A549 (cell line): ENCODE measurements at regions not wholly inside any gene's neighbourhood (a gene's known extent, or its start where the extent isn't known, plus 50 kb on each side); places are given as distances from the start of the nearest gene placed in this dataset.

ENCODE experiments used
- ATAC-seq, 2 experiments: fragments of 200-7000 bp in 1 of 2; fragments of >200 bp in 1 of 2; cut with Nextera tagmentation in 1 of 2; cut with Tn5 transposase in 1 of 2; 3 replicates each; pipeline versions ENCODE4 v1.8.0 to v1.9.1; 2018 to 2020; ENCODE audit warnings: mild to moderate bottlenecking in 1 of 2, moderate library complexity in 1 of 2
- CTCF ChIA-PET: fragments of 300-600 bp; sonication (Branson Sonifier 250); formaldehyde crosslinking; extraction: SDS; loops from one replicate; lab custom pipeline; 2021; ENCODE audit warnings: antibody characterized with exemption, inconsistent platforms; lab: Yijun Ruan, JAX
- POLR2A ChIA-PET: fragments of 350-600 bp; formaldehyde crosslinking; extraction: SDS; loops from one replicate; lab custom pipeline; 2021; ENCODE audit warnings: antibody characterized with exemption, inconsistent platforms; lab: Yijun Ruan, JAX
- DNase-seq, 2 experiments: peaks; one replicate each; pipeline versions ENCODE4 v3.0.0 to v3.0.0-alpha.2; 2011 to 2016; ENCODE audit warnings: low read depth in 1 of 2, low spot score in 1 of 2
- FAIRE-seq: peaks from 2 replicates; lab custom pipeline; 2011; peaks lifted over from hg19 to GRCh38; lab: Jason Lieb, UNC
- H3K27ac ChIP-seq, 2 experiments: fragments of >200 bp; sonication (Bioruptor Twin); formaldehyde crosslinking; 3 replicates each; pipeline ENCODE4 v1.5.1; 2016 to 2017
- H3K4me1 ChIP-seq: fragments of >200 bp; sonication (Bioruptor Twin); formaldehyde crosslinking; 3 replicates; pipeline ENCODE4 v1.6.1; 2016
- H3K4me2 ChIP-seq: fragments of >200 bp; sonication (Bioruptor Twin); formaldehyde crosslinking; 3 replicates; pipeline ENCODE4 v1.6.1; 2016
- H3K4me3 ChIP-seq: fragments of >200 bp; sonication (Bioruptor Twin); formaldehyde crosslinking; 3 replicates; pipeline ENCODE4 v1.5.1; 2016
- H3K9me3 ChIP-seq: fragments of >200 bp; sonication (Bioruptor Twin); formaldehyde crosslinking; 3 replicates; pipeline ENCODE4 v1.6.1; 2016
- CBX8 ChIP-seq: fragments of 200-600 bp; sonication (generic); IDR thresholded peaks from 2 replicates; pipeline ENCODE4 v1.6.1; 2016
- CEBPB ChIP-seq, 2 experiments: fragments of >200 bp in 1 of 2; sonication (Bioruptor Twin) in 1 of 2; formaldehyde crosslinking in 1 of 2; IDR thresholded peaks; 2 replicates each; pipeline ENCODE4 v1.6.1; 2012 to 2016
- CHD4 ChIP-seq: fragments of 200-600 bp; sonication (generic); IDR thresholded peaks from 2 replicates; pipeline ENCODE4 v1.6.1; 2016; ENCODE audit warnings: antibody characterized with exemption, mild to moderate bottlenecking, borderline replicate concordance
- EHF ChIP-seq: fragments of 250-450 bp; sonication (Bioruptor Pico); IDR thresholded peaks from 2 replicates; pipeline ENCODE4 v1.5.0; 2020; ENCODE audit warnings: mild to moderate bottlenecking
- EHMT2 ChIP-seq: fragments of 200-600 bp; sonication (generic); IDR thresholded peaks from 2 replicates; pipeline ENCODE4 v1.6.1; 2016; ENCODE audit warnings: antibody characterized with exemption, low read depth, mild to moderate bottlenecking, moderate library complexity
- ESRRA ChIP-seq: fragments of 150-350 bp; IDR thresholded peaks from 2 replicates; pipeline ENCODE4 v1.6.1; 2014; ENCODE audit warnings: mild to moderate bottlenecking, low read length, borderline replicate concordance
- GATA3 ChIP-seq: IDR thresholded peaks from 2 replicates; pipeline ENCODE4 v1.6.1; 2012; ENCODE audit warnings: borderline replicate concordance
- HEYL ChIP-seq: fragments of 250-450 bp; sonication (Bioruptor Pico); IDR thresholded peaks from 2 replicates; pipeline ENCODE4 v1.8.0; 2021; ENCODE audit warnings: mild to moderate bottlenecking, moderate library complexity
- HOXB5 ChIP-seq: fragments of 250-450 bp; sonication (Bioruptor Pico); IDR thresholded peaks from 2 replicates; pipeline ENCODE4 v1.5.0; 2020; ENCODE audit warnings: mild to moderate bottlenecking, moderate library complexity
- JUN ChIP-seq, 2 experiments: fragments of >200 bp; sonication (Bioruptor Twin); formaldehyde crosslinking; IDR thresholded peaks; 2 replicates in 1 of 2; 3 replicates in 1 of 2; pipeline ENCODE4 v1.6.1; 2016 to 2017
- JUNB ChIP-seq: fragments of >200 bp; sonication (Bioruptor Twin); formaldehyde crosslinking; IDR thresholded peaks from 2 replicates; pipeline ENCODE4 v1.6.1; 2016
- KDM1A ChIP-seq: fragments of 200-600 bp; sonication (generic); IDR thresholded peaks from 2 replicates; pipeline ENCODE4 v1.6.1; 2016; ENCODE audit warnings: low read depth, mild to moderate bottlenecking
- MAFK ChIP-seq: fragments of 450-650 bp; IDR thresholded peaks from 2 replicates; pipeline ENCODE4 v1.6.1; 2014; ENCODE audit not compliant: partially characterized antibody
- MAZ ChIP-seq: fragments of 150-350 bp; IDR thresholded peaks from 2 replicates; pipeline ENCODE4 v1.6.1; 2014; ENCODE audit warnings: antibody characterized with exemption, low read depth, low read length, borderline replicate concordance
- NPAS2 ChIP-seq: fragments of 250-450 bp; sonication (Bioruptor Pico); IDR thresholded peaks from 2 replicates; pipeline ENCODE4 v1.8.0; 2022; ENCODE audit warnings: mild to moderate bottlenecking, moderate library complexity, borderline replicate concordance
- NR3C1 ChIP-seq: fragments of >200 bp; sonication (Bioruptor Twin); formaldehyde crosslinking; IDR thresholded peaks from 3 replicates; pipeline ENCODE4 v1.6.1; 2017
- PHF8 ChIP-seq: fragments of 200-600 bp; sonication (generic); IDR thresholded peaks from 2 replicates; pipeline ENCODE4 v1.6.1; 2016; ENCODE audit warnings: low read depth, mild to moderate bottlenecking, antibody characterized with exemption, moderate library complexity, borderline replicate concordance
- POLR2AphosphoS2 ChIP-seq: conservative IDR thresholded peaks from 2 replicates; pipeline ENCODE4 v1.6.1; 2012; ENCODE audit warnings: low read length, improper control_type of control experiment, inconsistent platforms
- RAD21 ChIP-seq, 2 experiments: fragments of >200 bp in 1 of 2; sonication (Bioruptor Twin) in 1 of 2; formaldehyde crosslinking in 1 of 2; IDR thresholded peaks in 1 of 2; conservative IDR thresholded peaks in 1 of 2; 2 replicates in 1 of 2; 3 replicates in 1 of 2; pipeline ENCODE4 v1.6.1; 2012 to 2018; ENCODE audit warnings: inconsistent platforms in 1 of 2
- RARB ChIP-seq: fragments of 250-450 bp; sonication (Bioruptor Pico); IDR thresholded peaks from 2 replicates; pipeline ENCODE4 v1.8.0; 2021; ENCODE audit warnings: mild to moderate bottlenecking, moderate library complexity
- RCOR1 ChIP-seq: fragments of 150-350 bp; IDR thresholded peaks from 2 replicates; pipeline ENCODE4 v1.6.1; 2014; ENCODE audit warnings: antibody characterized with exemption, low read length, low read depth
- SMC3 ChIP-seq: fragments of >200 bp; sonication (Bioruptor Twin); formaldehyde crosslinking; IDR thresholded peaks from 3 replicates; pipeline ENCODE4 v1.6.1; 2018; ENCODE audit warnings: inconsistent platforms
- TP53 ChIP-seq: fragments of 250-450 bp; sonication (Bioruptor Pico); IDR thresholded peaks from 2 replicates; pipeline ENCODE4 v1.5.0; 2021; ENCODE audit warnings: mild to moderate bottlenecking, moderate library complexity
- ZNF302 ChIP-seq: fragments of 250-450 bp; sonication (Bioruptor Pico); IDR thresholded peaks from 2 replicates; pipeline ENCODE4 v1.9.0; 2021; ENCODE audit warnings: inconsistent platforms, mild to moderate bottlenecking, moderate library complexity
- ZSCAN20 ChIP-seq: fragments of 250-450 bp; sonication (Bioruptor Pico); IDR thresholded peaks from 2 replicates; pipeline ENCODE4 v1.8.0; 2022; ENCODE audit warnings: mild to moderate bottlenecking, moderate library complexity
- WGBS: methylation state at CpG from one replicate; pipeline ENCODE4 v1.1.6; 2017; ENCODE audit errors: missing lambda C conversion rate; 5-methylcytosine and 5-hydroxymethylcytosine counted together
- TF ChIP-seq, protein P1 (sequence below): IDR thresholded peaks from 2 replicates; pipeline ENCODE4 v1.6.1; 2012
- TF ChIP-seq, protein P2 (sequence below): fragments of 250-450 bp; sonication (Bioruptor Pico); IDR thresholded peaks from 2 replicates; pipeline ENCODE4 v1.5.0; 2021; ENCODE audit warnings: mild to moderate bottlenecking, moderate library complexity, borderline replicate concordance
- TF ChIP-seq, protein P3 (sequence below): fragments of 200-600 bp; sonication (generic); IDR thresholded peaks from 2 replicates; pipeline ENCODE4 v1.6.1; 2016; ENCODE audit warnings: antibody characterized with exemption, mild to moderate bottlenecking, moderate library complexity
- TF ChIP-seq, protein P4 (sequence below): fragments of >200 bp; sonication (Bioruptor Twin); formaldehyde crosslinking; IDR thresholded peaks from 2 replicates; pipeline ENCODE4 v1.6.1; 2016
- TF ChIP-seq, protein P5 (sequence below): IDR thresholded peaks from 2 replicates; pipeline ENCODE4 v1.6.1; 2012; ENCODE audit warnings: low read depth, borderline replicate concordance

DNA sequence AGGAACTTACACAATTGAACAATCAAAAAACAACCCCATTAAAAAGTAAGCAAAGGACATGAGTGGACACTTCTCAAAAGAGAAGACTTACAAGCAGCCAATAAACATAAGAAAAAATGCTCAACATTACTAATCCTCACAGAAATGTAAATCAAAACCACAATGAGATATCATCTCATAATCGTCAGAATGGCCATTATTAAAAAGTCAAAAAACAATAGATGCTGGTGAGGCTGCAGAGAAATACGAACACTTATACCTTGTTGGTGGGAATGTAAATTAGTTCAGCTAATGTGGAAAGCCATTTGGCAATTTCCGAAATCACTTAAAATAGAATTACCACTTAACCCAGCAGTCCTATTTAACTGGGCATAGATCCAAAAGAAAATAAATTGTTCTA lies 301.9 kb upstream of the KCNJ16 start:
- no peak overlapping the region for H3K4me2 ChIP-seq
- ATAC-seq = no peak
- POLR2A ChIA-PET = no interaction called here
- peak; percentile 49 for FAIRE-seq
- CTCF ChIA-PET = no interaction called here
- no peak overlapping the region for H3K27ac ChIP-seq
- no peak for TF ChIP-seq NR3C1
- TF ChIP-seq CHD4 = no peak
- TF ChIP-seq POLR2AphosphoS2 = no peak
- no peak for TF ChIP-seq RCOR1
- no peak for TF ChIP-seq EHF
- no peak for TF ChIP-seq KDM1A
- no peak for TF ChIP-seq HEYL (CRISPR knock-in tag)
- no peak for TF ChIP-seq PHF8
- no peak for TF ChIP-seq MAZ
- no peak for TF ChIP-seq NPAS2 (CRISPR knock-in tag)
- TF ChIP-seq CEBPB (IDR thresholded peaks at IDR 0.05) = no peak
- TF ChIP-seq, protein P1, sequence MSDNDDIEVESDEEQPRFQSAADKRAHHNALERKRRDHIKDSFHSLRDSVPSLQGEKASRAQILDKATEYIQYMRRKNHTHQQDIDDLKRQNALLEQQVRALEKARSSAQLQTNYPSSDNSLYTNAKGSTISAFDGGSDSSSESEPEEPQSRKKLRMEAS = no peak
- no peak for TF ChIP-seq RAD21 (conservative IDR thresholded peaks at IDR 0.05 in 1 of 2, IDR thresholded peaks at IDR 0.05 in 1 of 2)
- TF ChIP-seq, protein P2, sequence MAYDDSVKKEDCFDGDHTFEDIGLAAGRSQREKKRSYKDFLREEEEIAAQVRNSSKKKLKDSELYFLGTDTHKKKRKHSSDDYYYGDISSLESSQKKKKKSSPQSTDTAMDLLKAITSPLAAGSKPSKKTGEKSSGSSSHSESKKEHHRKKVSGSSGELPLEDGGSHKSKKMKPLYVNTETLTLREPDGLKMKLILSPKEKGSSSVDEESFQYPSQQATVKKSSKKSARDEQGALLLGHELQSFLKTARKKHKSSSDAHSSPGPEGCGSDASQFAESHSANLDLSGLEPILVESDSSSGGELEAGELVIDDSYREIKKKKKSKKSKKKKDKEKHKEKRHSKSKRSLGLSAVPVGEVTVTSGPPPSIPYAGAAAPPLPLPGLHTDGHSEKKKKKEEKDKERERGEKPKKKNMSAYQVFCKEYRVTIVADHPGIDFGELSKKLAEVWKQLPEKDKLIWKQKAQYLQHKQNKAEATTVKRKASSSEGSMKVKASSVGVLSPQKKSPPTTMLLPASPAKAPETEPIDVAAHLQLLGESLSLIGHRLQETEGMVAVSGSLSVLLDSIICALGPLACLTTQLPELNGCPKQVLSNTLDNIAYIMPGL (CRISPR knock-in tag) = no peak
- no peak for TF ChIP-seq EHMT2
- TF ChIP-seq, protein P3, sequence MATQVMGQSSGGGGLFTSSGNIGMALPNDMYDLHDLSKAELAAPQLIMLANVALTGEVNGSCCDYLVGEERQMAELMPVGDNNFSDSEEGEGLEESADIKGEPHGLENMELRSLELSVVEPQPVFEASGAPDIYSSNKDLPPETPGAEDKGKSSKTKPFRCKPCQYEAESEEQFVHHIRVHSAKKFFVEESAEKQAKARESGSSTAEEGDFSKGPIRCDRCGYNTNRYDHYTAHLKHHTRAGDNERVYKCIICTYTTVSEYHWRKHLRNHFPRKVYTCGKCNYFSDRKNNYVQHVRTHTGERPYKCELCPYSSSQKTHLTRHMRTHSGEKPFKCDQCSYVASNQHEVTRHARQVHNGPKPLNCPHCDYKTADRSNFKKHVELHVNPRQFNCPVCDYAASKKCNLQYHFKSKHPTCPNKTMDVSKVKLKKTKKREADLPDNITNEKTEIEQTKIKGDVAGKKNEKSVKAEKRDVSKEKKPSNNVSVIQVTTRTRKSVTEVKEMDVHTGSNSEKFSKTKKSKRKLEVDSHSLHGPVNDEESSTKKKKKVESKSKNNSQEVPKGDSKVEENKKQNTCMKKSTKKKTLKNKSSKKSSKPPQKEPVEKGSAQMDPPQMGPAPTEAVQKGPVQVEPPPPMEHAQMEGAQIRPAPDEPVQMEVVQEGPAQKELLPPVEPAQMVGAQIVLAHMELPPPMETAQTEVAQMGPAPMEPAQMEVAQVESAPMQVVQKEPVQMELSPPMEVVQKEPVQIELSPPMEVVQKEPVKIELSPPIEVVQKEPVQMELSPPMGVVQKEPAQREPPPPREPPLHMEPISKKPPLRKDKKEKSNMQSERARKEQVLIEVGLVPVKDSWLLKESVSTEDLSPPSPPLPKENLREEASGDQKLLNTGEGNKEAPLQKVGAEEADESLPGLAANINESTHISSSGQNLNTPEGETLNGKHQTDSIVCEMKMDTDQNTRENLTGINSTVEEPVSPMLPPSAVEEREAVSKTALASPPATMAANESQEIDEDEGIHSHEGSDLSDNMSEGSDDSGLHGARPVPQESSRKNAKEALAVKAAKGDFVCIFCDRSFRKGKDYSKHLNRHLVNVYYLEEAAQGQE = no peak
- no peak for TF ChIP-seq ZNF302 (CRISPR knock-in tag)
- H3K4me1 ChIP-seq = peaks cover 17% of the 10 kb centered on the region
- H3K9me3 ChIP-seq = no peaks in the 10 kb centered on the region
- WGBS = 88% methylated on average over 3 of the region's 3 CpGs
- H3K4me3 ChIP-seq = no peak overlapping the region
- DNase-seq = no peak

DNA sequence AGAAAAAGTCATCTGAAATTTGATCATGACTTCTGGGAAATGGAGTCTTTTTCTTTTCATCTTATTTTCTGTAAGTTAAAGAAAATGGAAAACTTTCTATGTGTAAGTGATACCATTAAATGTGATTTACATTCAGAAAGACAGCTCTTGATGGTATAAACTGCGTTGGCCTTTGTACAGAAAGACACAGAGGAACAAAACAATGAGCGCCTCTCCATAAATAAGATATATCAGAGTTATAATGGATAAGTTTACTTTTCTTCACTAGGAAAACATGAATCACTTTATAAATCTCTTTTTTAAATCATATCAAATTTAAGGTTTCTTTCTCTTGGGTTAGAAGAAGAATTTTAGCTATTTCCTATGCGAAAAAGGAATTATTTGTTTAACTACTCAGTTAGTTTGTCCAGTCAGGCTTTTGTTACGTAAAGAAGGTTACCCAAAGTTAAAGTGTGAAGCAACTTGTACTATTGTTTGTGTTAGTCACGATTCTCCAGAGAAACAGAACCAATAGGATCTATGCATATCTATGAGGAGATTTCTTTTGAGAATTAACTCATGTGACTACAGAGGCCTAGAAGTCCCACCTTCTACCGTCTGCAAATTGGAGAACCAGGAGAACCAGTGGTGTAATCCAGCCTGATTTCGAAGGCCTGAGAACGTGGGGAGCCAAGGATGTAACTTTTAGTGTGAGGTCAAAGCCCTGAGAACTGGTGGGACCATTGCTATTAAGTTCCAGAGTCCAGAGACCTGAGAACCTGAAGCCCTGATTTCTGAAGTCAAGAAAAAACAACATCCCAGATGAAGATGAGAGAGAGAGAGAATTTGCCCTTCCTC lies 295.4 kb upstream of the KCNJ16 start:
- H3K4me1 ChIP-seq = peaks cover 37% of the 10 kb centered on the region
- ChIA-PET CTCF (interaction anchor here (1.4 kb wide), 1 partner anchor 14 kb away, joined by 3 read pairs; no protein-coding TSS in a partner anchor), POLR2A (no interaction called here)
- peak overlapping the region; percentile 45 to 76 for H3K27ac ChIP-seq
- ATAC-seq (peak; percentile 82 to 91), DNase-seq (peak; percentile 33 to 87), FAIRE-seq (peak; percentile 72)
- H3K4me2 ChIP-seq = peak overlapping the region; percentile 45
- H3K9me3 ChIP-seq = peaks cover 10% of the 10 kb centered on the region; the same call in 2 of the 3 replicates
- H3K4me3 ChIP-seq = no peak overlapping the region
- 26% methylated on average over 8 of the region's 8 CpGs for WGBS
- TF ChIP-seq HOXB5 (CRISPR knock-in tag) (peak; percentile 88), GATA3 (peak; percentile 79; the same call in 1 of the 2 replicates), RARB (CRISPR knock-in tag) (peak; percentile 70; the same call in 1 of the 2 replicates), CEBPB (IDR thresholded peaks at IDR 0.05) (peak; percentile 87 to 97), ESRRA (0 out of 2 replicates have a peak, but pooled peaks have one; percentile 54), CBX8 (no peak), TP53 (CRISPR knock-in tag) (no peak), JUN (IDR thresholded peaks at IDR 0.05) (peak; percentile 43 to 57; a peak in 2 of 5 replicates), MAFK (peak; percentile 58), RAD21 (conservative IDR thresholded peaks at IDR 0.05 in 1 of 2, IDR thresholded peaks at IDR 0.05 in 1 of 2) (no peak; a peak in 2 of 5 replicates), ZSCAN20 (CRISPR knock-in tag) (peak; percentile 80; the same call in 1 of the 2 replicates), JUNB (peak; percentile 86), MAZ (no peak), SMC3 (peak; percentile 35; the same call in 2 of the 3 replicates)
- TF ChIP-seq, protein P4, sequence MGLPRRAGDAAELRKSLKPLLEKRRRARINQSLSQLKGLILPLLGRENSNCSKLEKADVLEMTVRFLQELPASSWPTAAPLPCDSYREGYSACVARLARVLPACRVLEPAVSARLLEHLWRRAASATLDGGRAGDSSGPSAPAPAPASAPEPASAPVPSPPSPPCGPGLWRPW = peak; percentile 82
- TF ChIP-seq, protein P1 = no peak; the same call in none of the 2 replicates
- TF ChIP-seq, protein P5, sequence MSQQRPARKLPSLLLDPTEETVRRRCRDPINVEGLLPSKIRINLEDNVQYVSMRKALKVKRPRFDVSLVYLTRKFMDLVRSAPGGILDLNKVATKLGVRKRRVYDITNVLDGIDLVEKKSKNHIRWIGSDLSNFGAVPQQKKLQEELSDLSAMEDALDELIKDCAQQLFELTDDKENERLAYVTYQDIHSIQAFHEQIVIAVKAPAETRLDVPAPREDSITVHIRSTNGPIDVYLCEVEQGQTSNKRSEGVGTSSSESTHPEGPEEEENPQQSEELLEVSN = peak; percentile 47; the same call in 1 of the 2 replicates
